AG04449 (cell line): ENCODE measurements at regions not wholly inside any gene's neighbourhood (a gene's known extent, or its start where the extent isn't known, plus 50 kb on each side); places are given as distances from the start of the nearest gene placed in this dataset.
"Not testable (repeated sequence)": the region's sequence is repeated elsewhere in the genome, so short reads cannot be mapped to it uniquely, and the experiment has no call there.

Experiments used
- CTCF ChIA-PET: fragments of 350-600 bp; formaldehyde crosslinking; extraction: SDS; loops from one replicate; lab custom pipeline; 2021; ENCODE audit warnings: antibody characterized with exemption; lab: Yijun Ruan, JAX
- POLR2A ChIA-PET: fragments of 400-600, 350-600 bp; formaldehyde crosslinking; extraction: SDS; loops from one replicate; lab custom pipeline; 2020; ENCODE audit warnings: antibody characterized with exemption, inconsistent platforms; lab: Yijun Ruan, JAX
- DNase-seq: peaks from one replicate; pipeline ENCODE4 v3.0.0-alpha.2; 2010; ENCODE audit warnings: low read depth, low spot score
- H3K4me3 ChIP-seq: 2 replicates; pipeline ENCODE4 v1.5.1; 2011; ENCODE audit warnings: low read depth, mild to moderate bottlenecking, control low read depth, low read length
- TF ChIP-seq, protein P1 (sequence below): IDR thresholded peaks from one replicate; pipeline ENCODE4 v1.5.1; 2011; ENCODE audit warnings: mild to moderate bottlenecking, moderate library complexity, low read length, control low read depth, inconsistent platforms; ENCODE audit not compliant: insufficient read depth; ENCODE audit errors: missing control alignments

- TF ChIP-seq, protein P1, sequence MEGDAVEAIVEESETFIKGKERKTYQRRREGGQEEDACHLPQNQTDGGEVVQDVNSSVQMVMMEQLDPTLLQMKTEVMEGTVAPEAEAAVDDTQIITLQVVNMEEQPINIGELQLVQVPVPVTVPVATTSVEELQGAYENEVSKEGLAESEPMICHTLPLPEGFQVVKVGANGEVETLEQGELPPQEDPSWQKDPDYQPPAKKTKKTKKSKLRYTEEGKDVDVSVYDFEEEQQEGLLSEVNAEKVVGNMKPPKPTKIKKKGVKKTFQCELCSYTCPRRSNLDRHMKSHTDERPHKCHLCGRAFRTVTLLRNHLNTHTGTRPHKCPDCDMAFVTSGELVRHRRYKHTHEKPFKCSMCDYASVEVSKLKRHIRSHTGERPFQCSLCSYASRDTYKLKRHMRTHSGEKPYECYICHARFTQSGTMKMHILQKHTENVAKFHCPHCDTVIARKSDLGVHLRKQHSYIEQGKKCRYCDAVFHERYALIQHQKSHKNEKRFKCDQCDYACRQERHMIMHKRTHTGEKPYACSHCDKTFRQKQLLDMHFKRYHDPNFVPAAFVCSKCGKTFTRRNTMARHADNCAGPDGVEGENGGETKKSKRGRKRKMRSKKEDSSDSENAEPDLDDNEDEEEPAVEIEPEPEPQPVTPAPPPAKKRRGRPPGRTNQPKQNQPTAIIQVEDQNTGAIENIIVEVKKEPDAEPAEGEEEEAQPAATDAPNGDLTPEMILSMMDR: no peak
- CTCF ChIA-PET: no interaction called here
- POLR2A ChIA-PET: no interaction called here
- no peak overlapping the region for H3K4me3 ChIP-seq
- DNase-seq: no peak
These were observed 86.4 kb downstream of the MRM1 start for GRCh38 chr17:36687736-36688135.

GRCh38 chr17:36689089-36689667 lies 87.8 kb downstream of the MRM1 start:
- DNase-seq: no peak
- H3K4me3 ChIP-seq: no peak overlapping the region
- TF ChIP-seq, protein P1: no peak
- ChIA-PET CTCF (interaction anchor here (1.0 kb wide), 1 partner anchor 359 kb away, joined by 3 read pairs; no protein-coding TSS in a partner anchor), POLR2A (no interaction called here)

- TF ChIP-seq, protein P1: no peak
- DNase-seq: no peak
- ChIA-PET POLR2A (no interaction called here), CTCF (no interaction called here)
- no peak overlapping the region for H3K4me3 ChIP-seq
These were observed 88.8 kb downstream of the MRM1 start for GRCh38 chr17:36690190-36690589.

- TF ChIP-seq, protein P1: no peak
- POLR2A ChIA-PET: no interaction called here
- H3K4me3 ChIP-seq: no peak overlapping the region
- no peak for DNase-seq
- CTCF ChIA-PET: no interaction called here
These were observed 90.2 kb downstream of the MRM1 start for GRCh38 chr17:36691606-36692005.

- TF ChIP-seq, protein P1: no peak
- POLR2A ChIA-PET: no interaction called here
- no peak overlapping the region for H3K4me3 ChIP-seq
These were observed 93.7 kb downstream of the MRM1 start for GRCh38 chr17:36695082-36695481.

DNA sequence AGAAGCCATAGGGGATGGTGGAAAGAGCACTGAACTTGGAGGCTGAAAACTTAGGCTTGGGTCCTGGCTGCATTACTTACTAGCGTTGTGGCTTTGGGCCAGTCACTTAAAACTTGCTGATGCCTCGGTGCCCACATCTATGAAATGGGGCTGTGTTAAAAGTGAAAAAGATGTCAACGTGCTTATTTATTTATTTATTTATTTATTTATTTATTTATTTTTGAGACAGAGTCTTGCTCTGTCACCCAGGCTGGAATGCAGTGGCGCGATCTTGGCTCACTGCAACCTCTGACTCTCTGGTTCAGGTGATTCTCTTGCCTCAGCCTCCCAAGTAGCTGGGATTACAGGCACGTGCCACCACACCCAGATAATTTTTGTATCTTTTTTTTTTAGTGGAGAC lies 94.3 kb downstream of the MRM1 start:
- H3K4me3 ChIP-seq, CTCF ChIA-PET, POLR2A ChIA-PET, DNase-seq: not testable (repeated sequence)

More at GRCh38 chr17:36695082-36695481, 93.7 kb downstream of the MRM1 start:
- CTCF ChIA-PET: no interaction called here
- no peak for DNase-seq

GRCh38 chr17:36696805-36697204 lies 95.4 kb downstream of the MRM1 start:
- H3K4me3 ChIP-seq: no peak overlapping the region
- DNase-seq: no peak
- TF ChIP-seq, protein P1: no peak
- POLR2A ChIA-PET: no interaction called here
- CTCF ChIA-PET: no interaction called here
